ENCODE measurements at regions not wholly inside any gene's neighbourhood (a gene's known extent, or its start where the extent isn't known, plus 50 kb on each side); places are given as distances from the start of the nearest gene placed in this dataset.

DNA sequence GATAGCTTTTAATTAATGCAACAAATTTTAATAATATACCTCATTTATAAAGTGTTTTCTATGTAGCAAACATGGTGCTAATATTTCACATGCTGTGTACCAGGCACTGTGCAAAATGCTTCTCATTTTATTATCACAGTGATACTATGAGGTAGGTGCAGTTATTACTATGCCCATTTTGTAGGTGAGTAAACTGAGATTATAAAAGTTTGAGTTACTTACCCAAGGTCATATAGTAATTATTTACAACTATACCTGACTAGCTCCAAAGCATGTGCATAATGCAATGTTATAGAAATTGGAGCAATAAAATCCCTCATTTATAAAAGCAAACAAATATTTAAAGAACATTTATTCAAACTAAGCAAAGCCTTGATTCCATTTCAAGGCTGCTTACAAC lies 54.5 kb upstream of the DCBLD2 start:
- peaks cover 4% of the 10 kb centered on the region for H3K9me3 Mint-ChIP-seq
- no peak overlapping the region for H2AFZ ChIP-seq (replicated peaks)
- no peak overlapping the region for H3K27ac Mint-ChIP-seq
- H3K27ac ChIP-seq, result no peak overlapping the region
- no peak overlapping the region for H3K4me3 ChIP-seq
- H4K20me1 ChIP-seq (ENCODE audit: low read depth), result no peaks in the 10 kb centered on the region
- no peaks in the 10 kb centered on the region for H3K9me3 ChIP-seq (ENCODE audit: low read depth)
- H3K27me3 ChIP-seq, result no peaks in the 10 kb centered on the region
- no peaks in the 10 kb centered on the region for H3K79me2 ChIP-seq (ENCODE audit: low read depth)
- no peaks in the 10 kb centered on the region for H3K36me3 Mint-ChIP-seq
- no peak overlapping the region for H3K4me2 ChIP-seq
- H3K36me3 ChIP-seq, result no peaks in the 10 kb centered on the region
- H3K27me3 Mint-ChIP-seq (ENCODE audit: insufficient read depth, low read depth), result no peaks in the 10 kb centered on the region
- H3K4me1 Mint-ChIP-seq, result peaks cover 10% of the 10 kb centered on the region
- H3F3A ChIP-seq (ENCODE audit: low read depth), result no peaks in the 10 kb centered on the region
- H3K4me1 ChIP-seq, result no peaks in the 10 kb centered on the region
- DNase-seq (ENCODE audit: low spot score), result no peak
- TF ChIP-seq EZH2phosphoT487 (IDR thresholded peaks at IDR 0.05), result no peak
- TF ChIP-seq EZH2 (IDR thresholded peaks at IDR 0.05), result no peak
- TF ChIP-seq, protein P1, sequence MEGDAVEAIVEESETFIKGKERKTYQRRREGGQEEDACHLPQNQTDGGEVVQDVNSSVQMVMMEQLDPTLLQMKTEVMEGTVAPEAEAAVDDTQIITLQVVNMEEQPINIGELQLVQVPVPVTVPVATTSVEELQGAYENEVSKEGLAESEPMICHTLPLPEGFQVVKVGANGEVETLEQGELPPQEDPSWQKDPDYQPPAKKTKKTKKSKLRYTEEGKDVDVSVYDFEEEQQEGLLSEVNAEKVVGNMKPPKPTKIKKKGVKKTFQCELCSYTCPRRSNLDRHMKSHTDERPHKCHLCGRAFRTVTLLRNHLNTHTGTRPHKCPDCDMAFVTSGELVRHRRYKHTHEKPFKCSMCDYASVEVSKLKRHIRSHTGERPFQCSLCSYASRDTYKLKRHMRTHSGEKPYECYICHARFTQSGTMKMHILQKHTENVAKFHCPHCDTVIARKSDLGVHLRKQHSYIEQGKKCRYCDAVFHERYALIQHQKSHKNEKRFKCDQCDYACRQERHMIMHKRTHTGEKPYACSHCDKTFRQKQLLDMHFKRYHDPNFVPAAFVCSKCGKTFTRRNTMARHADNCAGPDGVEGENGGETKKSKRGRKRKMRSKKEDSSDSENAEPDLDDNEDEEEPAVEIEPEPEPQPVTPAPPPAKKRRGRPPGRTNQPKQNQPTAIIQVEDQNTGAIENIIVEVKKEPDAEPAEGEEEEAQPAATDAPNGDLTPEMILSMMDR (IDR thresholded peaks at IDR 0.05), result no peak
- H3K9ac ChIP-seq, result no peak overlapping the region
- H3K4me3 Mint-ChIP-seq, result no peak overlapping the region

DNA sequence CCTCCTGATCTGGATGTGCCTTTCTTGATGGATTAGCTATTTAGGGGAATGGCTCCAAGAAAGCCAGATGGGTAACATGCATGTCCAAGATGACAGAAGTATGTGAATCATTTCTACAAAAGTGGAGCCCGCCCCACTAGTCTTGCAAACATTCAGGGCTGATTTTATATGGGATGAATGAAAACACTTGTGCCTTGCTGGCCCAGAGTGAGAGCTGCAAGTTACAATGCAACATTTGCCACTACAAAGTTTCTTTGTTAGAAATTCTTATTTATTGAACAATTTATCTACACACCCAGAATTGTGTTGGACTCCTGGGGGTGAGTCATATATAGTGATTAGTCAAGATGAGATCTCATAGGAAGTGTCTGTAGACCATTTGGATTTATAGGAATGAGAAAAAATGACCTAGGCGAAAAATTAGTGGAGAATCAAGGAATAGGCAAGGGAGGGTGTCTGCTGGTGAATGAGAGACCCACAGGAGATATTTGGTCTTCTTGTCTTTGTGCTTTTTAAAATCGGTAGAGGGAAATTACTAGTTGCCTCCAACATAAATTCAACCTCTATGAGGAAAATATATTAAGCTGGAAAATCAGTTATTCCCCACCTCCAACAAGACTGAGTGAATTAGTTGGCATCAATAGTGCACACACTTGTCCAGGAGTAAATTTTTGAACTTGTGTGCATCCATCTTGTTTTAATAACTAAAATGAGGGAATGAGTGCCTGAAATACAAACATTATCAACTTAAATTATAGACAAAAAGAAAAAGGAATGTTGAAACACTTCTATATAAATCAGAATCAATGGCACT lies 53.5 kb upstream of the DCBLD2 start:
- Histone ChIP-seq H3K4me3 (no peak overlapping the region), H3K9ac (no peak overlapping the region), H3K79me2 (ENCODE audit: low read depth) (no peaks in the 10 kb centered on the region), H4K20me1 (ENCODE audit: low read depth) (no peaks in the 10 kb centered on the region), H3K27me3 (no peaks in the 10 kb centered on the region), H3K9me3 (ENCODE audit: low read depth) (no peaks in the 10 kb centered on the region), H3K36me3 (no peaks in the 10 kb centered on the region), H3K4me1 (no peaks in the 10 kb centered on the region), H3F3A (ENCODE audit: low read depth) (no peaks in the 10 kb centered on the region), H3K27ac (no peak overlapping the region), H2AFZ (replicated peaks) (no peak overlapping the region), H3K4me2 (no peak overlapping the region)
- no peak overlapping the region for H3K4me3 Mint-ChIP-seq
- H3K4me1 Mint-ChIP-seq, result peaks cover 10% of the 10 kb centered on the region
- TF ChIP-seq, protein P1 (IDR thresholded peaks at IDR 0.05), result no peak
- no peak for TF ChIP-seq EZH2phosphoT487 (IDR thresholded peaks at IDR 0.05)
- no peak for TF ChIP-seq EZH2 (IDR thresholded peaks at IDR 0.05)
- no peaks in the 10 kb centered on the region for H3K27me3 Mint-ChIP-seq (ENCODE audit: insufficient read depth, low read depth)
- peaks cover 4% of the 10 kb centered on the region for H3K9me3 Mint-ChIP-seq
- H3K27ac Mint-ChIP-seq, result no peak overlapping the region
- no peak for DNase-seq (ENCODE audit: low spot score)
- H3K36me3 Mint-ChIP-seq, result no peaks in the 10 kb centered on the region

DNA sequence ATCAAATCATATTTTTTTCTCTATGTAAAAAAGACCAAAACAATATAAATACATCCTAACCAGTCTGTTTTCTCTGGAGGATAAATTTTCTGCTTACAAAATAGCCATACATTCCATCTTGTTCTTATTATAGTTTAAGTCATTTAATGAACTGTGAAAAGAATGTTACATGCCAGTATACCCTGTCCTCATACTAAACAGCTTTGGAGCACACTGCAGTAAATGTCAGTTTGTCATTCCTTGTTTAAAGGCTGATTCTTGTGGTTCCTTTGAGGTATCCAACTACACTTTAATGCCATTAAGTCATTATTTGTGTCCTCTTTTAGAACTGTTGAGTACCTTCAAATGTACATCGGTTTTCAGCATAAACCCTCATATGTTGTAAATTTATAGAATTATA lies 52.7 kb upstream of the DCBLD2 start:
- Mint-ChIP-seq H3K36me3 (no peaks in the 10 kb centered on the region), H3K27me3 (ENCODE audit: insufficient read depth, low read depth) (no peaks in the 10 kb centered on the region), H3K4me1 (peaks cover 10% of the 10 kb centered on the region), H3K9me3 (peaks cover 5% of the 10 kb centered on the region), H3K4me3 (no peak overlapping the region), H3K27ac (no peak overlapping the region)
- Histone ChIP-seq H3K4me2 (no peak overlapping the region), H3K79me2 (ENCODE audit: low read depth) (no peaks in the 10 kb centered on the region), H3K9me3 (ENCODE audit: low read depth) (no peaks in the 10 kb centered on the region), H2AFZ (replicated peaks) (no peak overlapping the region), H3K27me3 (no peaks in the 10 kb centered on the region), H3K4me1 (no peaks in the 10 kb centered on the region), H3K9ac (no peak overlapping the region), H3K36me3 (no peaks in the 10 kb centered on the region), H3K4me3 (no peak overlapping the region), H3F3A (ENCODE audit: low read depth) (no peaks in the 10 kb centered on the region), H3K27ac (no peak overlapping the region), H4K20me1 (ENCODE audit: low read depth) (no peaks in the 10 kb centered on the region)
- TF ChIP-seq EZH2phosphoT487 (IDR thresholded peaks at IDR 0.05) (no peak), EZH2 (IDR thresholded peaks at IDR 0.05) (no peak)
- TF ChIP-seq, protein P1 (IDR thresholded peaks at IDR 0.05), result no peak
- no peak for DNase-seq (ENCODE audit: low spot score)

All from neural progenitor cell (in vitro differentiated cells).